HEK293T (cell line): ENCODE measurements at regions not wholly inside any gene's neighbourhood (a gene's known extent, or its start where the extent isn't known, plus 50 kb on each side); places are given as distances from the start of the nearest gene placed in this dataset.

Source experiments
- FOXA1 ChIP-seq: fragments of 450-650 bp; IDR thresholded peaks from 2 replicates; pipeline ENCODE4 v1.6.1; 2016; ENCODE audit warnings: mild to moderate bottlenecking
- SUZ12 ChIP-seq: fragments of 450-650 bp; IDR thresholded peaks from 2 replicates; pipeline ENCODE4 v1.6.1; 2016; ENCODE audit warnings: mild to moderate bottlenecking

DNA sequence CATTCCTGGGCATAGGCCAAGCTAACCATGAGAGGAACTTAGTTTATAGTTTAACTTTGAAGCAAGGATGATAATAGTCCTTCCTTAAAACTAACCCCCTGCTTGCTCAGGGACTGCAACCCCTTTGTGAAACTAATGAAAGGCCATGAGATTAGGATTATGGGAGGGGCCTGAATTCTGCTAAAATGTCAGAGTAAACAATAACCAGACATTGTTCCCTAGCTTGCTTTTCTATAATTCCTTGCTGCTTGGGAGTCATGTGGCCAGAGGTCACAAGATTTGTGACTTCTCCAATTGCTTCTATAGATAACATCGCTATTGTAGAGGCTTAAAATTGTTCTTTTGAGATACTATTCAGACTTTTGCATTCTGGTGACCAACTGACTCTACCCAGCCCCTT lies 634.0 kb downstream of the TBC1D4 start:
- no peak for TF ChIP-seq SUZ12
- no peak for TF ChIP-seq FOXA1
